ENCODE measurements at regions not wholly inside any gene's neighbourhood (a gene's known extent, or its start where the extent isn't known, plus 50 kb on each side); places are given as distances from the start of the nearest gene placed in this dataset.

DNA sequence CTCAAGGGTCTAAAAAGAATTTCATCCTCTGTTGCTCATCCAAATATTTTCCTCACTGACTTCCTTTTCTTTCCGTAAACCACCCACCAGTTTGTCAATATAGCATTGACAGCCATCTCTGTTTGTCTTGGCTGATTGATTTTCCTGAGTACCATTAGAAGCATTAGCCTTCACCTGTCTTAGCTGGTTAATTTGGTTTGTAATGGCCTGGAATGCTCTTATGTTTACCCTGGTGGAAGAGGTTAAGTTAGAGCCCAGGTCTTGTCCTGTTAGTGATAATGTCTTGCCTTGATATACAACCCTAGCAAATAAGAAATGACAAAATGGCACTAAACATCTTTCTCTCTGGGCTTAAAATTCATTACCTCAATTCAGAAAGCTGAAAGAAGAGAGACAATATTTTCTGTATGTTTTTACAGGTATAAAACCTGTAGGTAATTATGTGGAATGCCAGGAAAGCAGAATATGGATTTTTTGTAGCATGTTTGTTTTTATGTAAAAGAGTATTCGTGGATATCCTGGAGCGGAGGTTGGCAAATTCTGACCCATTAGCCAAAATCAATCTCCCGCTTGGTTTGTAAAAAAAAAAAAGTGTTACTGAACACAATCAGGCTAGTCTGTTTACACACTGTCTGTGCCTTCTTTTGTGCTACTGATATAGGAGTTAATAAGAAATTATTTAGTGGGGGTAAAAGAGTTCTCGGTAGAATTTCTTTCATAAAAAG lies 224.4 kb upstream of the DAAM1 start:
- BruUV-seq (replicated peaks): no TSS peak
- intact Hi-C loops (cut with micrococcal nuclease): no loop called here
- POLR2A ChIA-PET: interaction anchor here (0.6 kb wide), 1 partner anchor 520 kb away, joined by 3 read pairs; the partner anchor contains the start of genes JKAMP and L3HYPDH

GRCh38 chr14:58964598-58964928 lies 223.9 kb upstream of the DAAM1 start:
- Mint-ChIP-seq H3K36me3 (ENCODE audit: insufficient read depth, unreplicated experiment) (no peaks in the 10 kb centered on the region), H3K27me3 (ENCODE audit: insufficient read depth, unreplicated experiment) (peaks cover 54% of the 10 kb centered on the region), H3K4me3 (ENCODE audit: unreplicated experiment) (no peak overlapping the region), H3K9me3 (ENCODE audit: unreplicated experiment) (no peaks in the 10 kb centered on the region), H3K27ac (ENCODE audit: low read depth, unreplicated experiment) (no peak overlapping the region), H3K4me1 (ENCODE audit: insufficient read depth, unreplicated experiment) (no peaks in the 10 kb centered on the region)
- TF ChIP-seq CTCF (IDR thresholded peaks at IDR 0.05; ENCODE audit: unreplicated experiment): no peak
- CTCF ChIA-PET: no interaction called here
- no TSS peak for BruUV-seq (replicated peaks)
- POLR2A ChIA-PET: interaction anchor here (0.6 kb wide), 1 partner anchor 520 kb away, joined by 3 read pairs; the partner anchor contains the start of genes JKAMP and L3HYPDH
- DNase-seq (ENCODE audit: unreplicated experiment): no peak
- intact Hi-C loops (cut with micrococcal nuclease): no loop called here

More for the DNA sequence above, 224.4 kb upstream of the DAAM1 start:
- Mint-ChIP-seq H3K9me3 (ENCODE audit: unreplicated experiment) (no peaks in the 10 kb centered on the region), H3K4me1 (ENCODE audit: insufficient read depth, unreplicated experiment) (no peaks in the 10 kb centered on the region), H3K27ac (ENCODE audit: low read depth, unreplicated experiment) (no peak overlapping the region), H3K27me3 (ENCODE audit: insufficient read depth, unreplicated experiment) (peaks cover 50% of the 10 kb centered on the region), H3K4me3 (ENCODE audit: unreplicated experiment) (no peak overlapping the region), H3K36me3 (ENCODE audit: insufficient read depth, unreplicated experiment) (no peaks in the 10 kb centered on the region)
- TF ChIP-seq CTCF (IDR thresholded peaks at IDR 0.05; ENCODE audit: unreplicated experiment): no peak
- CTCF ChIA-PET: interaction anchor here (0.6 kb wide), 1 partner anchor 181 kb away, joined by 3 read pairs; no protein-coding TSS in a partner anchor
- no peak for DNase-seq (ENCODE audit: unreplicated experiment)

- no peaks in the 10 kb centered on the region for H3K36me3 Mint-ChIP-seq (ENCODE audit: insufficient read depth, unreplicated experiment)
- no peak overlapping the region for H3K4me3 Mint-ChIP-seq (ENCODE audit: unreplicated experiment)
- H3K4me1 Mint-ChIP-seq (ENCODE audit: insufficient read depth, unreplicated experiment): no peaks in the 10 kb centered on the region
- no peak overlapping the region for H3K27ac Mint-ChIP-seq (ENCODE audit: low read depth, unreplicated experiment)
- peaks cover 54% of the 10 kb centered on the region for H3K27me3 Mint-ChIP-seq (ENCODE audit: insufficient read depth, unreplicated experiment)
- BruUV-seq (replicated peaks): no TSS peak
- TF ChIP-seq CTCF (IDR thresholded peaks at IDR 0.05; ENCODE audit: unreplicated experiment): no peak
- ChIA-PET CTCF (interaction anchor here (0.6 to 0.7 kb wide), 2 partner anchors 52 to 415 kb away, joined by 3 read pairs; no protein-coding TSS in a partner anchor), POLR2A (no interaction called here)
- H3K9me3 Mint-ChIP-seq (ENCODE audit: unreplicated experiment): no peaks in the 10 kb centered on the region
- DNase-seq (ENCODE audit: unreplicated experiment): no peak
- intact Hi-C loops (cut with micrococcal nuclease): no loop called here
Observed at GRCh38 chr14:58965601-58966000, 222.9 kb upstream of the DAAM1 start.

DNA sequence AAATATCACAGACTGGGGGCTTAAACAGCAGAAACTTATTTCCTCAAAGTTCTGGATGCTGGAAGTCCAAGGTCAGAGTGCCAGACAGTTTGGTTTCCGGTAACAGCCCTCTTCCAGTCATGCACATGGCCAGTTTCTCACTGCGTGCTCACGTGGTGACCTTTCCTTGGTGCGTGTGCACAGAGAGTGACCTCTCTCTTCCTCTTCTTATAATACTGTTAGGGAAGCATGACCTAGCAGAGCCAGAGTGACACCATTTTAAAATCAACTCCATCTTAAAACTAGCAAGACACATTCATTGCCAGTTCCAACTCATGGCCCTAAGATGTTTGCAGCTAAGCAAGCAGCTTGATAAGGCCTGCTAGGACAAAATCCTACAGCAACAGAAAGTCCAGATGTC lies 221.5 kb upstream of the DAAM1 start:
- no peak for DNase-seq (ENCODE audit: unreplicated experiment)
- intact Hi-C loops (cut with micrococcal nuclease): no loop called here
- no peaks in the 10 kb centered on the region for H3K4me1 Mint-ChIP-seq (ENCODE audit: insufficient read depth, unreplicated experiment)
- no TSS peak for BruUV-seq (replicated peaks)
- ChIA-PET POLR2A (no interaction called here), CTCF (interaction anchor here (0.6 kb wide), 2 partner anchors 19 to 872 kb away, joined by 3 read pairs; no protein-coding TSS in a partner anchor)
- H3K27ac Mint-ChIP-seq (ENCODE audit: low read depth, unreplicated experiment): no peak overlapping the region
- peaks cover 54% of the 10 kb centered on the region for H3K27me3 Mint-ChIP-seq (ENCODE audit: insufficient read depth, unreplicated experiment)
- no peaks in the 10 kb centered on the region for H3K36me3 Mint-ChIP-seq (ENCODE audit: insufficient read depth, unreplicated experiment)
- TF ChIP-seq CTCF (IDR thresholded peaks at IDR 0.05; ENCODE audit: unreplicated experiment): no peak
- H3K9me3 Mint-ChIP-seq (ENCODE audit: unreplicated experiment): no peaks in the 10 kb centered on the region
- H3K4me3 Mint-ChIP-seq (ENCODE audit: unreplicated experiment): no peak overlapping the region

Data from MCF 10A (cell line).